Activated T-helper 1 cell treated with Interleukin-2 at 50 U/mL for 16 hours (primary cell): ENCODE measurements at regions not wholly inside any gene's neighbourhood (a gene's known extent, or its start where the extent isn't known, plus 50 kb on each side); places are given as distances from the start of the nearest gene placed in this dataset.
"Not testable (repeated sequence)": the region's sequence is repeated elsewhere in the genome, so short reads cannot be mapped to it uniquely, and the experiment has no call there.

Source experiments
- DNase-seq: peaks from one replicate; pipeline ENCODE4 v3.0.0-alpha.2; 2020; ENCODE audit warnings: low read depth

- no peak for DNase-seq
Measured at GRCh38 chr14:34060651-34060999, 109.8 kb upstream of the EGLN3 start.

GRCh38 chr14:34059925-34060650, 109.2 kb upstream of the EGLN3 start:
- DNase-seq = peak; percentile 41

DNA sequence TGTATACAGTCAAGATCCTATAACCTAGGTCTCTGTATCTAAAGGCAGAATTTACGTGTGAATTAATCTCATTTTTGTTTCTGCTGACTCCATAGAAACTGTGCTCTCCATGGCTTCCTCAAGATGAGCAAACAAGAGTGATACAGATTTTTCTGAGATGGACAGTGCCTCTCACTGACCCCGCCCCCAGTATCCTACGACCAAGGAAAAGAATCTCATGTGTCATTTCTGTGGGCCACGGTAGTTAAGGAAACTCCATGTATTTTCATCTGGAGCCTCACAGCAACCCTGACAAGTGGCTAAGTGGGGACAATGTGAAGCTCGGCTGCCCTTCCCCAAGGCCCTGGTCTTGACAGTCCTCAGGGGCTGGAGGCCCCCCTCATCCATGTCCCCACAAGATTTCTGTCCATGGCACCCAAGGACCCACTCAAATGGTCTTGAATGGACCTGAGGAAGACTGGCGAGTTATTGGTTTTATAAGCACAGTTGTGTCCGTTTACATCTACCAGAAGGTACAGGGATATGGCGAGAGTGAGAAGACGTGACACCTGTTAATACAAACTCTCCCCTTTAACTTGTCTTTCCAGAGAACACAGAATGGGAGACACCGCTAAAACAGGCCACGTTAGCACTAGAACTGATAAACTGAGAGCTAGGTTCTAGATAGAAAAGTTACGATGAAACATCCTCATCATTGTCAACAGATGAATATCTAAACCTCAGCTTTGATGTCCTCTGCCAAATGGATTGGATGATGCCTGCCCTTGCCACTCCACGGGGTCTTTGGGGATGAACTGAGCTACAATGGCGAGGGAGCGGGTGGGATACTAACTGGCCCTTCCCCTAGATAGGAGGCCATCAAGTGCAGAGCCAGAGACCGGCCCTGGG, 108.4 kb upstream of the EGLN3 start:
- DNase-seq = no peak

DNA sequence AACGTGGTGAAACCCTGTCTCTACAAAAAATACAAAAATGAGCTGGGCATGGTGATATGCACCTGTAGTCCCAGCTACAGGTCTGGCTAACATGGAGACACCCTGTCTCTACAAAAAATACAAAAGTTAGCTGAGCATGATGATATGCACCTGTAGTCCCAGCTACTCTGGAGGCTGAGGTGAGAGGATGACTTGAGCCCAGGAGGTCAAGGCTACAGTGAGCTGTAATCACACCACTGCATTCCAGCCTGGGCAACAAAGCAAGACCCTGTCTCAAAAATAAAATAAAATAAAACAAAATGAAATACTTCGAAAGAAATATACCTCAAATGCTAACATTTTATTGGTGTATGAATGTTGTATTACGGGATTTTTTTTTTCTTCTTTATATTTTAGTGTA, 107.6 kb upstream of the EGLN3 start:
- DNase-seq = no peak

DNA sequence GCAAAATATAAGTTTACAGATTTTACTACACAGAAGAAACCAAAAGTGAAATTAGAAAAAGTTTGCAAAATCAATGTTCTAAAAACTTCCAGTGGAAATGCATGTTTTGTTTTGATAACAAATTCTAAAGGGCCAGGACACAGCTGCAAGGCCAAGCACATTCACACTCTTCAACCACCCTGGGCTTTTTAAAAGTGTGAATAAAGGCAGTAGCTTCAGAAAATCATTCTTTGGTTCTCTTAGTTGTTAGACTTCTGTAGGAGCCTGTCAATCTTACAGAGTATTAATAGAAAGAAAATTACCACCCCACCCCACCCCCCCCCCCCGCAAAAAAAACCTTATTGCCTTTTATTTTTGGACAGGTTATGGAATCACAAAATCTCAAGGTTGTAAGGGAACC, 105.2 kb upstream of the EGLN3 start:
- no peak for DNase-seq

- DNase-seq = no peak
Measured at GRCh38 chr14:34055157-34055950, 104.5 kb upstream of the EGLN3 start.

- no peak for DNase-seq
Measured at GRCh38 chr14:34053666-34054065, 102.8 kb upstream of the EGLN3 start.

DNA sequence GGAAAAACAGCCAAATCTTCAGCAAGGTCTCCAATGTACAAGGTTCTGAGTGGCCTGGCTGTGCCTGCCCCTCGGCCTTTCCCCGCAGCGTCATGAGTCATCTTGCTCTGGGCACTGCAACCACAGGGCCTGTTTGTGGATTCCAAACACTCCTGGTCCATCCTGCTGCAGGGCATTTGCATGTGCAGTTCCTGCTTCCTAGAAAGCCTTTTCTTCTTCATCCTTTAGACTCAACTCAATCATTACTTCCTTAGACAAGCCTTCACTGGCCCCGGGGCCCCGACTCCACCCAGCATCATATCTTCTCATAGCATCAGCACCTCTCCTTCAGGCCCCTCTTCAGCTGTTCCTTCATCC, 101.8 kb upstream of the EGLN3 start:
- no peak for DNase-seq

- no peak for DNase-seq
Measured at GRCh38 chr14:34051966-34052657, 101.2 kb upstream of the EGLN3 start.

DNA sequence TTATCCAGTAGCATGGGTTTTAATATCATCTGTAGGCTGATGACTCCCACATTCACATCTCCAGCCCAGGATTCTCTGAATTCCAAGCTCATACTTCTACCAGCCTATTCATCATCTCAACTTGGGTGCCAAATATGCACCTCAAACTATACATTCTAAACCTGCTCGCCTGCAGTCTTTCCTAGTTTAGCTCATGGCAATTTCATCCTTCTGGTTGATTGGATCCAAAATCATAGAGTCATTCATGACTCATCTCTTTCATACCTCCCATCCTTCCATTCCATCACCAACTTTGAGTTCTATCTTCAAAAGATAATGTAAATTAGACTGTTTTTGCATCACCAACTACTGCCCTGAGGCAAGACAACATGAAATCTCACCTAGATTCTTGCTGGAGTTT, 99.7 kb upstream of the EGLN3 start:
- no peak for DNase-seq

- no peak for DNase-seq
Measured at GRCh38 chr14:34049790-34050189, 98.9 kb upstream of the EGLN3 start.

DNA sequence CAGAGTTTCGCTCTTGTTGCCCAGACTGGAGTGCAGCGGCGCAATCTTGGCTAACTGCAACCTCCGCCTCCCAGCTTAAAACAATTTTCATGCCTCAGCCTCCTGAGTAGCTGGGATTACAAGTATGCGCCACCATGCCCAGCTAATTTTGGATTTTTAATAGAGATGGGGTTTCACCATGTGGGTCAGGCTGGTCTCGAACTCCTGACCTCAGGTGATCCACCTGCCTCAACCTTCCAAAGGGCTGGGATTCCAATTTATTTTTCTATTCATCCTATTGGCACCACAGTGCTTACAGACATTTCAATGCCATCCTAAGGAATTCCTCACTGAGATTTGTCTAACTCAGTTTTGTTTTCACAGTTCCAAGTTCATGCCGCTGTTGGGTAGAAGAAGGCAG, 98.3 kb upstream of the EGLN3 start:
- DNase-seq = not testable (repeated sequence)

GRCh38 chr14:34046799-34047520, 96.1 kb upstream of the EGLN3 start:
- no peak for DNase-seq

- no peak for DNase-seq
Measured at GRCh38 chr14:34044666-34045306, 93.9 kb upstream of the EGLN3 start.

DNA sequence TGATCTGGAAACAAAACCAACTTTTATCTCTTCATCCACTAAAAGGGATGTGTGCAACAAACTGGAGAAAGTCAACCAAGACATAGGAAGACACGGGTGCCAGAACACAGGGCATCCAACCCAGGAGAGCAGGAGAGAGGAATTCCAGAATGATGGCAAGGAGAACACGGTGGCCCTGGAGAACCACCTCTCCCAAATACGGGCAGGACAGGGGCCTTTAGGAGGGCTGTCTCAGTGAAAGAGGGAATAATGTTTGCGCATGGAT, 93.4 kb upstream of the EGLN3 start:
- DNase-seq = no peak

GRCh38 chr14:34043627-34044372, 92.9 kb upstream of the EGLN3 start:
- DNase-seq = peak; percentile 52

DNA sequence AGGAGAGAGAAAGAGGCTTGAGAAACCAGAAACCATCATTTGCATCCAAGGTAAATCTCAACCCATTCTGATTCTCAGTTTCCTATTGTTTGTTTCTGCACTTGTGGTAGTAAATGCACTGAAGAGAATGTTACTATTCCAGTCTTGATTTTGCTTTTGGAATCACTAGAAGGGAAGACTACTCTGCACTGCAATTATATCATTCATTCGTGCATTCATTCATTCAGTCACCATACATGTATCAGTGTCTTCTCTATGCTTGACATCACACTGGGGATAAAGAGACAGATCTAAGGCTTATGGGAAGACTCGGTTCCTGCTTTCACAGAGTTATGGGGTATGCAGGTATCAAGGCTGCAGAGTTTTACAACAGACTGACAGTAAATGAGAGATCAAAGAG, 90.3 kb upstream of the EGLN3 start:
- no peak for DNase-seq

- no peak for DNase-seq
Measured at GRCh38 chr14:34040766-34041165, 89.9 kb upstream of the EGLN3 start.

DNA sequence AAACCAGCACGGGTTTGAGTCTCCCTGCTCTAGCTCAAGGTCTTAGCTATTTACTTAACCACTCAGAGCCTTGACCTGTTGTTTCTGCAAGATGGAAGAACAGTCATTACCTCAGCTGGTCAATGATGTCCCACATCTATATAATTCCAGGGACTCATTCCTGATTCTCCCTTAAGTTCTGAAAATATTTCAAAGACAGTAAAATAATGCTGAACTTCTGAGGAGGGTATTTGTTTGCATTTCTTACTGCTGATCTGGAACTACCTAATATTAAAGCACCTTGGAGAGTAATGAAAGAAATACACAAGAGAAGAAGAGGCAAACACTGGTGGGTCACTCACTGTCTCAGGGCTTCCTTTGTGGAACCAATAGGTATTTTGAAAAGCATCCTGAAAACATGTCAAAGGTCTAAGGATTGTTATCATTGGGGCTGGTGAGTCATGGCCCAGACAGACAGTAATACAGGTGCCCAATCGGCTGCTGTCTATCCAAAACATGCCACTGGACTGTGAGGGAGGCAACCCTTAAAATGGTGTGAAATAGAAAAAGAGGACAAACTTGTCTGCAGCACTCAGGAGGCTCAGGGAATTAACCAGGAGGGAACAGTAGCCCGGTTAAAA, 88.7 kb upstream of the EGLN3 start:
- no peak for DNase-seq
